HG02759 (cell line): ENCODE measurements at regions not wholly inside any gene's neighbourhood (a gene's known extent, or its start where the extent isn't known, plus 50 kb on each side); places are given as distances from the start of the nearest gene placed in this dataset.
"Not testable (repeated sequence)": the region's sequence is repeated elsewhere in the genome, so short reads cannot be mapped to it uniquely, and the experiment has no call there.

ENCODE experiments used
- ATAC-seq: cut with Tn5 transposase; IDR thresholded peaks from one replicate; pipeline ENCODE4 v1.9.1; 2021; ENCODE audit warnings: mild to moderate bottlenecking, moderate library complexity; ENCODE audit not compliant: unreplicated experiment

GRCh38 chr2:184178229-184178628 is 420.1 kb upstream of the ZNF804A start:
- ATAC-seq = no peak

DNA sequence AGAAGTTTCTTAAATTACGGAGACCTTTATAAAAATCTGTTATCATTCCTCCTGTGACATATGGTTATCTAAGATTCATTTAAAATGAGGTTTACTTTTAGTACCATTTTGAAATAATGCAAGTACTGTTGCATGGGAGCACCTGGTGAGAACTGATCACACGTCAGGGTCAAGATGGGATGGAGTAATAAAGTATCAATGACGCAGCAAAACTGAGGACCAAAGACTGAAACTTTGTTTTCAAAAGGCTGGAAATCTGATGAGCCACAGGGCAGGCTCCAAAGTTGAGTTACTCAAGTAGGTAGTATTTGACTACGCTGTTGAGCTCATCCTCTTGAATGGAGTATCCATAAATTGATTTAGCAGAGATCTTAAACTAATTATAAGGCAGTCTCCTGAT is 411.9 kb upstream of the ZNF804A start:
- ATAC-seq = no peak

GRCh38 chr2:184187421-184187971 is 410.8 kb upstream of the ZNF804A start:
- ATAC-seq = no peak

- ATAC-seq = no peak
Measured at GRCh38 chr2:184190725-184191124, 407.6 kb upstream of the ZNF804A start.

- no peak for ATAC-seq
Measured at GRCh38 chr2:184192649-184193048, 405.7 kb upstream of the ZNF804A start.

DNA sequence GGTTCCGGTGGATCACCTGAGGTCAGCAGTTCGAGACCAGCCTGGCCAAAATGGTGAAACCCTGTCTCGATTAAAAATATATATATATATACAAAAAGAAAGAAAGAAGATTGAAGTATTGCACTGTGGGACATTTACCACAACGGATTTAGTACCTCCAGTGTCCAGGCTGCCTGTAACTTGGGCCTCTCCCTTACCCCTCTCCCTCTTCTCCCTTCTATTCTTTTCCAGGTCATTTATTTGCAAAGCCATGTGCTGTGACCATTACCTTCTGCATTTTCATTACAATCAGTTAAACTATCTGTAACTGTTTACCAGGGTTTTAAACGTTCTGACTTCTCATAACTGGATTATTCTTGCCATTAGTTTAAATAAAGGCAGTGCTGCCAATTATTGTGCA is 400.9 kb upstream of the ZNF804A start:
- no peak for ATAC-seq

DNA sequence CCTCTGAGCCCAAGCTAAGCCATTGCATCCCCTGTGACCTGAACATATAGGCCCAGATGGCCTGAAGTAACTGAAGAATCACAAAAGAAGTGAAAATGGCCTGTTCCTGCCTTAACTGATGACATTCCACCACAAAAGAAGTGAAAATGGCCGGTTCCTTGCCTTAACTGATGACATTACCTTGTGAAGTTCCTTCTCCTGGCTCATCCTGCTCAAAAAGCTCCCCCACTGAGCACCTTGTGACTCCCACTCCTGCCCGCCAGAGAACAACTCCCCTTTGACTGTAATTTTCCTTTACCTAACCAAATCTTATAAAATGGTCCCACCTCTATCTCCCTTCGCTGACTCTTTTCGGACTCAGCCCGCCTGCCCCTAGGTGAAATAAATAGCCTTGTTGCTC is 399.5 kb upstream of the ZNF804A start:
- not testable (repeated sequence) for ATAC-seq

GRCh38 chr2:184199274-184199673 is 399.1 kb upstream of the ZNF804A start:
- ATAC-seq = no peak

DNA sequence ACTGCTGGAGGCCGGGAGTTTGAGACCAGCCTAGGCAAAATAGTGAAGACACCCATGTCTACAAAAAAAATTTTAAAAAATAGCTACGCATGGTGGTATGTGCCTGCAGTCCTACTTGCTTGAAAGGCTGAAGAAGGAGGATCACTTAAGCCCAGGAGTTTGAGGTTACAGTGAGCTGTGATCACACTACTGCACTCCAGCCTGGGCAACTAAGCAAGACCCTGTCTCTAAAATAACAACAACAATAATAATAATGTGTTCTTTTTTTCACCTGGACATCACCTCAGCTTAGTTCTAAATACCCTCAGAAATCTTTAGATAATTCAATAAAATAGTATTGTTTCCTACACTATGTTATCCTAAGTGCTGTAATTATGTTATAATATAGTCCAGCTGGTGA is 397.1 kb upstream of the ZNF804A start:
- no peak for ATAC-seq

DNA sequence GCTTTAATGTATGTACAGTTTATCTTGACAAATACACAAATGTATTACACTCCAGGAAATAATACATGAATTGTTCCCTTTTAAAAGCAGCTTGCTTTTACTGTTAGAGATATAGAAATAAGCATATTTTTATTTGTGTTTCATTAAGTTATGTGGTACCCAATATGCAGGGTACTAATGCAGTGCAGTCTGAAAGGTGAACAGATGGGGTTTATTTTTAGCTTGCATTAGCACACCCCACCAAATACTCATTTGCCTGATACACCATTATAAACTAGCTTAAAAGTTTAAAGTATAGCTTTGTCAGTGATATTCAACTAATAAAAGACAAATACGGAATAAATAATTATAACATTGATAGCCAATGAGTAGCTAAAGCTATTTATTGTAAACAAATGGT is 394.7 kb upstream of the ZNF804A start:
- no peak for ATAC-seq

DNA sequence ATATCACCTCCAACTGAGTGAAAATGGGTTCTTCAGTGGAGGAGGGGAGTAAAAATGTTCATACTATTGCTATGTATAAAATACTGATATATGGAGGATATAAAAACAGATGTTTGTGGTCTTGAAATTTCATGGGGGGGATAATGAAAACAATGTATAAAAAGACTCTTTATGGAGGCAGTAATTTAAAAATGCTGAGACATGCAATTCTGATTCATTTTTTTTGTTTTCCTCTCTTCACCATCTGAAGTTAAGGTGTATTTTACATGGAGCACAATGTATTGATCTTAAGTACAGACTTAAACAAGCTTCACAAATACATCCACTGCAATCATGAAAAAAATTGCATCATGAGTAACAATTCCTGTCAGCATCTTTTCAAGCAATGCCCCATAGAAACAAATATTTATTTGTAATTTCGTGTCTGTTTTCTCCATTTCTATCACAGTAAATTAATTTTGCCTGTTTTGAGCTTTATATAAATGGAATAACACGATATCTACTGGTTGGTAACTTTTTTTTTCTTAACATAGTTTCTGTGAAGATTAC is 393.2 kb upstream of the ZNF804A start:
- no peak for ATAC-seq

DNA sequence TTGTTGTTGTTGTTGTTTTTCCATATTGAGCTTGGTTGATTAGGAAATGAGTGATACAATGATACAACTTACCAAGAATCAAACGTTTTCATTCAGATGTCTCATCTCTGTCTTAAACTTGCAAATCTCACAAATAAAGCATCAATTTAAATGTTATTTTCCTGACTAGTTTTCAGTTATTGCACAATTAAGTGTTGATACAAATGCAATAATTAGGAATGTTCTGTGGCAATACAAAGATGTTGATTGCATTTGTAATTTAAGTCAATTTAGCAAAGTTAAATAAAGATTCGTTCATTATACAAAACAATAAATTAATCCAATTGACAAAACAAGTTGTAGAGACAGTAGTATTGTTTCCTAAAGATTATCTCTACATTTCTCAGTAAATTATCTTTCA is 392.3 kb upstream of the ZNF804A start:
- ATAC-seq = no peak

DNA sequence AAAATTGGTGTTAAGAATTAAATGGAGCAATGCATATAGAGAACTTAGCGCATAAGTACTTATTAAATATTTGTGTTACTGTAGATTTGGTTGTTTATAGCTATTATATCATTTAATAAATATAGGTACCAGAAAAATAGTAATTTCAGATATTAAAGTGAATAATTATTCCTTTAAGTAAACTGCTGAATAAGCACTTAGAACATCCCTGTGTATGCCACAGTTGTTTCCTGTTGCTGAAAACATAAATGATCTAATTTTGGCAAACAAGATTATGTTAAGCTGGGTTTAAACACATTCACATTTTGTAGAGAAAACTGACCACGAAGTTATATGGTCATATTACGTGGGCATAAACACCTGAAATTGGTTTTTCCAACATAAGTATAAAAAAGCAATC is 388.0 kb upstream of the ZNF804A start:
- no peak for ATAC-seq

DNA sequence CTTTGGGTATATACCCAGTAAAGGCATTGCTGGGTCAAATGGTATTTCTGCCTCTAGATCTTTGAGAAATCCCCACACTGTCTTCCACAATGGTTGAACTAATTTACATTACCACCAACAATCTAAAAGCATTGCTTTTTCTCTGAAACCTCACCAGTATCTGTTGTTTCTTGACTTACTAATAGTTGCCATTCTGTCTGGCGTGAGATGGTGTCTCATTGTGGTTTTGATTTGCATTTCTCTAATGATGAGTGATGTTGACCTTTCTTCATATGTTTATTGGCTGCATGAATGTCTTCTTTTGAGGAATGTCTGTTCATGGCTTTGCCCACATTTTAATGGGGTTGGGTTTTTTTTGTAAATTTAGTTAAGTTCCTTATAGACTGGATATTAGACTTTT is 382.6 kb upstream of the ZNF804A start:
- ATAC-seq = no peak

GRCh38 chr2:184256611-184257010 is 341.7 kb upstream of the ZNF804A start:
- ATAC-seq = no peak

DNA sequence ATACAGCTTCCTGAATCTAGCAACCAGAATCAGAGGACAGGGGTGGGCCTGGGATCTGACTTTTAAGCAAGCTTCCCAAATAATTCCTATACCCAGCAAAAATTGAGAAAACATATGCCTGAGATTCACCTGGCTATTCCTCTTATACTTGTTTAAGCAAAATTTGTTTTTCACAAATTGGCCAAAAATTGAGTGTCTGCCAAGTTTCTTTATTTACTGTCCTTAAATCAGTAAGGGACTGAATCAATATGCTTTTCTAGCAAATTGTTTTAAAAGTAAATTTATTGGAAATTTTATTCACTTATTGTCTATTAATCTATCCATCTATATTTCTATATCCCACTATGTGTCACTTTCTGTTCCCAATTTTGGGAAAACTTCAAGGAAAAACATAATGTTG is 337.0 kb upstream of the ZNF804A start:
- no peak for ATAC-seq

GRCh38 chr2:184261818-184262217 is 336.5 kb upstream of the ZNF804A start:
- no peak for ATAC-seq

DNA sequence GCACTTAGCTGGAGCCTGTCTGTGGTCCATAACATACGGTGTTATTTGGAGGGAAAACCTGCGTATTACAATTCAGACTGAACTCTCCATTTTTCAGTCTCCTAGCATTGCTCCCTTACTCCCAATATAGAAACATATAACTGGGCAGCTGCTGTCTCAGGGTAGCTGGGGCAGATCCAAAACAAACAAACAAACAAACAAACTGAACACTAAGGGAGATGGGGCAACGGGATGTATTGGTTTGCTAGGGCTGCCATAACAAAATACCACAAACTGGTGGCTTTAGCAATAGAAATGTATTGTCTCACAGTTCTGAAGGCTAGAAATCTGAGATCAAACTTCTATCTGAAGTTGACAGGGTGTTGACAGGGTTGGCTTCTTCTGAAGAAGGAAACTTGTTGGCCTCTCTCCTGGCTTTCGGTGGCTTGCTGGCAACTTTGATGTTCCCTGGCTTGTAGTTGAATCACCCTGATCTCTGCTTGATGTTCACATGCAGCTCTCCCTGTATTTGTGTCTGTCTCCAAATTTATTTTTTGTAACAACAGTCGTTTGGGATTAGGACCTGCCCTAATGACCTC is 329.3 kb upstream of the ZNF804A start:
- no peak for ATAC-seq

- ATAC-seq = no peak
Measured at GRCh38 chr2:184270660-184271059, 327.7 kb upstream of the ZNF804A start.

DNA sequence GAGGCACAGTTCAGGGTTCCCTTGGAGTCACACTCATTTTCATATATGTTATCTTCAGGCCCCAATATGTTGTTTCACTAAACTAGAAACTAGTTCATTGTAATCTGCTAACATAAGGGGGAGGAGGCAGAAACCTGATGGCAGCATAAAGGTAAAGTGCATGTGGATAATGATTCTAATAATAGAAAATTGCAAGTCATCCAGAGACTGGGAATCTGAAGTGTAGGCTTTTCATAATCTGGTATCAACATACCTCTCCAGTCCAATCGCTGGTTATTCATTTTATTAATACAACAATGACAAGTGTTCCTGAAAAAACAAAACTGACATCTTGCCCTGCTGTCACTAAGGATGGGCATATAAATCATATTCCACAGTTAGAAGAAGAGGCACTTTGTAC is 326.3 kb upstream of the ZNF804A start:
- ATAC-seq = no peak

DNA sequence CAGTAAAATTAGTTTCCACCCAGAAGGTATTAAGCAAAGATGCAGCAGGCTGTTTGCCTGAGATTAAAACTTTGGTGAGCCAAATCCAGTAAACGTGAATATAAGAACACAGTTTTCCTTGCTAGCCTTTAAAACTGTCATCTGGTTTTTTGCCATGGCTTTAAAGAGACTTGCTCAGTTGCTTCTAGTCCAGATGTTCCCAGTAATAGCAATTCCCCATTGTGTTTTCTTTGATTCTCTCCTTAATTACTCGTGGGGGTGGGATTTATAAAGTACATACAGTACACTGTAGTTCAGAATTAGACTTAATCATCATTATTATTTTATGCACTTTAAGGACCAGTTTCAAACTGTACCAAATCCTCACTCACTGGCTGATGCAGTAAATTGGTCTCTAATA is 303.5 kb upstream of the ZNF804A start:
- no peak for ATAC-seq

- ATAC-seq = no peak
Measured at GRCh38 chr2:184297085-184297484, 301.2 kb upstream of the ZNF804A start.

- ATAC-seq = no peak
Measured at GRCh38 chr2:184302506-184302905, 295.8 kb upstream of the ZNF804A start.
